Epithelial cell of proximal tubule (primary cell): ENCODE measurements at regions not wholly inside any gene's neighbourhood (a gene's known extent, or its start where the extent isn't known, plus 50 kb on each side); places are given as distances from the start of the nearest gene placed in this dataset.
A peak's percentile ranks its signal among the peaks of the same experiment; 100 is the strongest.

Experiments
- DNase-seq: peaks from one replicate; pipeline ENCODE4 v3.0.0-alpha.2; 2011; ENCODE audit warnings: low read depth
- H3K4me3 ChIP-seq: 2 replicates; pipeline ENCODE4 v1.5.1; 2011; ENCODE audit warnings: low read depth, mild to moderate bottlenecking, low read length
- CTCF ChIP-seq: conservative IDR thresholded peaks from 2 replicates; pipeline ENCODE4 v1.5.1; 2012; ENCODE audit warnings: low read depth, mild to moderate bottlenecking, low read length

DNA sequence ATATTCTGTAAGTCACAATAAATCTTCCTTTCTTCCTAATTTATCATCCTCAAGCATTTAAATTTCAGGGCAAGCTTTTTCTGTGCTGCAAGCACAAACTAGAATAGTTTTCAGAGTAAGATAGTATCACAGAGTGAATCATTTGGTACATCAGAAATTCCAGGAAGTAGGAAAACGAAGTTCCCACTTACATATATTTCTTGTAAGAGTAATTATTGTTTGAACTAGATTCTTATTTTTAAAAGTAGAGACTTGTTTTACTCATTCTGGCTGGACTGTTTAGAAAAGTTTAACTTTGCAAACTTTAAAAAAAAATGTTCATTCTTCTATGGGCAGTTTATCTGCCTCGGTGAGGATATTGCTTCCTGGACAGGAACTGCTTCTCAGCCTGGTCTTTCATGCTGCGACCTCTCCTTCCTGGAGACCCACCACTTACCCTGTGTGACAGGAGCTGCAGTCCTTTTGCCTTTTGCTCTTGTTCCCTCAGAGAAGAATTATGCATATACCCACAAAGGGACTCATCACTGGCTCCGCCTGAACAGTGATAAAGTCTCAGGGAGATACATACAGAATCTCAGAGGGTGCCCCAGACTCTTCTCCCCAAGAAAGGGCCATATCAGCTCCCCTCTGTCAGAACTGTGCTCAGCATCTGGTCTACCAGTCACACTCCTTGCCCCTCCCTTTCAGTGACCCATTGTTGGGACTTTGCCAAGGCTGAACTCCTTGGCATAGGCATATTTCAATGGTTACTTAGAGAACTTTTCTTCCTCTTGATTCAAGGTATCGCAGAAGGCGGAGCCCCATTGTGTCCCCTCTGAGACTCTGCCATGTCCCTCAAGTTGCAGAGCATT is 102.7 kb upstream of the CD55 start:
- TF ChIP-seq CTCF: no peak
- no peak overlapping the region for H3K4me3 ChIP-seq
- DNase-seq: no peak

DNA sequence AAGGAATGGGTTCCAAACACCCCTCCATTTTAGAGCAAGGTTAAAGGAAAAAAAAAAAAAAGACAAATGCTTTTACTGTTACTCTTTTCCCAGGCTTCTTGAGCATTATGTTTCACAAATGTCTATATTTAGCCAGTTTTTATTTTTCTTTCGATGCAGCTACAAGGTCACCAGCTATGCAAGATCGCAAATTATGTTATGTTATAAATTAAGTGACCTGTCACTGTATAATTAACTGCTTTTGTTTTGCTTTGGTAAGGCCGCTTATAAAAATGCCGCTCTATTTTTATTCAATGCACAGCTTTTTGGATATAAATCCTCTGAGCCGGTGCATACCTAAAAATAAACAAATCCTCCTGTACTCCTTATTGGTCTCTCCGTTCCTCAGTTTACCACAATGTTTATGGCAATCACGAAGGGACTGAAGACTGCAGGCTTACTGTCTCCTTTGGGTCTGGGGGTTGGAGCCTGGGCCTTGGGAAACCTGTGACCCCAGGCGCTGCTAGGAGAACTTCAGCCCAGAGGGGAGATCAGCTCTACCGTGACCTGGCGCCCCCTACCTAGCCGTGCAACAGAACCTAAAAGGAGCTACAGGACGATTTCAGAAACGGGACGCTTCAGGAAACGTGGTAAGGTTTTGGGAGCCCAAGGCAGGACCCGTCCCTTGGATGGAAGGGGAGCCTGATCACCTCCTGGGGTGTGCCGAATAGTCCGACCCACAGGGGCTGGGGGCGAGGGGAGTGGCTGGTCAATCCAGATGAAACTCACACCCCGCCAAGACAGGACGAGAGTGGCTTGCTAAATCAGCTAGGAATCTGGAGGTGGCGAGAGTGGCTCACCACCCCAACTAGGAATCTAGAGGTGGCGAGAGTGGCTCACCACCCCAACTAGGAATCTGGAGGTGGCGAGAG is 101.2 kb upstream of the CD55 start:
- DNase-seq: no peak
- TF ChIP-seq CTCF: no peak
- no peak overlapping the region for H3K4me3 ChIP-seq

DNA sequence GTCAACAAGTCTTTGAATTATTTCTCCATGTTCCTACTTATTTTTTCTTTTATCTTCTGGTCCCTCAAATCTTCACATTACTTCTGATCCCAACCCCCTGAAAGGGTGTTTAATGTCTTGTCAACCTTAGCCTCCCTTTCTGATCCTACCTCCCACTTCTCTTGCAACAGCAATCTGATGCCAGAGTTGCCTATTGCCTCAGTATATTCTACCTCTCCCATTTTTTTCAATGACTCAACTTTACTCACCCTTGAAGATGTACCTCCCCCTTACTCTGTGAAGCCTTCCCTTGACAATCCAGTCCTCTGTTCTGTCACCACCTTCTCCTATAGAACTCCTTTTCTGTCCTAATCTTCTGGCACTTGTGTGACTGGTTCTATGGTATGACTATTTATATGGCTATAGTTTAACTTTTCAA is 99.5 kb upstream of the CD55 start:
- DNase-seq: peak; percentile 16
- H3K4me3 ChIP-seq: no peak overlapping the region
- no peak for TF ChIP-seq CTCF

DNA sequence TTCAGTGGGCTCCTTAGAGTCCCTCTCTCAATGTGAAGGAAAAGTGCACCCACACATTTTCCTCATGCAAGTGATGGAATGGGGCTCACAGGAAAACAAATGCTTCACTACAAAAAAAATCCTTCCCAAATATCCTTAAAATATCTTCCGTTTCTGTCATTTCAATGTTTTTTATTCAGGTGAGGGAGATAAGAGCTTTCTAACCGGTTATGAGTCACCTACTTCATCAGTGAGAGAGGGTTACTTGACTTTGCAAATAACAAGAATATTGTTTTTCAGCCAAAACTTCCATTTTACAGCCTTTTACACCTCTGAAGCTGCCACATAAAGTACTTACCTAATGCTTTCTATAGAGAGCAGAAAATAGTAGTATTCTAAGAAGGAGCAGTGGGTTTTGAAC is 98.3 kb upstream of the CD55 start:
- no peak for DNase-seq
- TF ChIP-seq CTCF: no peak
- H3K4me3 ChIP-seq: no peak overlapping the region

DNA sequence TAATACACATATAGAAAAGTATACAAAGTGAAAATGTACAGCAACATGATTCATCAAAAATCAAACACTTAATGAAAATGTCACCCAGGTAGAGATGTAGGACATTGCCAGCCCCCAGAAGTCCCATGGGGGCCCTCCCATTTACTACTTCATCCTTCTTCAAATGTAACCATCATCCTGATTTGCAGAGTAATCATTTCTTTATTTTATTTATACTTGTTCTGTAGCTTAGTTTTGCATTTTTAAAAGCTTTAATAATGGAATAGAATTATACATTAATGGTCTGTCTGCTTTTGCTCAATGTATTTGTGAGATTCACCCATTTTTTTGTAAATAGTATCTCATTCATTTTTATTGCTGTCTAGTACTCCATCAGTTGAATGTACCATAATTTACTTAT is 96.8 kb upstream of the CD55 start:
- TF ChIP-seq CTCF: no peak
- no peak for DNase-seq

GRCh38 chr1:207227131-207227630 is 94.3 kb upstream of the CD55 start:
- TF ChIP-seq CTCF: no peak
- no peak for DNase-seq

More for the DNA sequence above, 96.8 kb upstream of the CD55 start:
- H3K4me3 ChIP-seq: no peak overlapping the region

More at GRCh38 chr1:207227131-207227630, 94.3 kb upstream of the CD55 start:
- no peak overlapping the region for H3K4me3 ChIP-seq
